ENCODE measurements at regions not wholly inside any gene's neighbourhood (a gene's known extent, or its start where the extent isn't known, plus 50 kb on each side); places are given as distances from the start of the nearest gene placed in this dataset.

- TF ChIP-seq TAF1 (IDR thresholded peaks at IDR 0.05; ENCODE audit: borderline replicate concordance, low read depth, low read length) (no peak), POLR2A (IDR thresholded peaks at IDR 0.05; ENCODE audit: low read depth, low read length) (no peak), POLR2AphosphoS5 (IDR thresholded peaks at IDR 0.05; ENCODE audit: low read depth, low read length) (no peak)
- no peak for DNase-seq (ENCODE audit: insufficient read length)
- FAIRE-seq, result no peak
Measured at GRCh38 chr13:74883834-74884233, 598.1 kb downstream of the TBC1D4 start.

DNA sequence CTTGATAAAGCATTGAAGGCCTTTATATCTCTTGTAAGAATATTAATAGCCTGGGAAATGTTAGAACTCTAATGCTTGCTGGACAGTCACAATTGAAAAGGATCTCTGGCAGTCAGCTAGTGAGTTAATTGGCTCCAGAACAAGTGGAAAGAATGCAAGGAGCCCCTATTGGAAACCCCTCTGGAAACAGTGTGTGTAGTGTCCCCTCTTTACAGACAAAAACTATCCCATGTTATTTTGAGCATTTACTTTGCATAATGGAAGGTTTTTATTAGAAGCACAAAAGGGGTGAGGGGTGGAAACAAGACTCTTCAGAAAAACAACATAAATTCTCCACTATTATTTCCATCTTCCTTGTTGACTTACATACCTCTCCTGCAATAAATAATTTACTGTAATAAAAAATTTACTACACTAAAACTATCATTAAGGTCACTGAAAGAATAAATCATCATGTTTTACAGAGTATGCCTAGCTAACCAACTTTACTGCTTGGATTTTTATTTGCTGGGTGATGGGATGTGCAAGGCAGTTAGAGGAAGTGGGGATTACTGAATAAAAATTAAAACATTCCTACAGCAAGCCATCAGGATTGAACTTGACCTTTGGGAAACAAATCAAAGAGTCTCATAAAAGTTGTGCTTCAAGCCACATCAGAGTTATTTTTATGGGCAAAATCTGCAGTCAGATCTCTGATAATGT is 610.4 kb downstream of the TBC1D4 start:
- no peak for TF ChIP-seq TAF1 (IDR thresholded peaks at IDR 0.05; ENCODE audit: borderline replicate concordance, low read depth, low read length)
- TF ChIP-seq POLR2A (IDR thresholded peaks at IDR 0.05; ENCODE audit: low read depth, low read length), result no peak
- no peak for TF ChIP-seq POLR2AphosphoS5 (IDR thresholded peaks at IDR 0.05; ENCODE audit: low read depth, low read length)
- no peak for DNase-seq (ENCODE audit: insufficient read length)
- no peak for FAIRE-seq

DNA sequence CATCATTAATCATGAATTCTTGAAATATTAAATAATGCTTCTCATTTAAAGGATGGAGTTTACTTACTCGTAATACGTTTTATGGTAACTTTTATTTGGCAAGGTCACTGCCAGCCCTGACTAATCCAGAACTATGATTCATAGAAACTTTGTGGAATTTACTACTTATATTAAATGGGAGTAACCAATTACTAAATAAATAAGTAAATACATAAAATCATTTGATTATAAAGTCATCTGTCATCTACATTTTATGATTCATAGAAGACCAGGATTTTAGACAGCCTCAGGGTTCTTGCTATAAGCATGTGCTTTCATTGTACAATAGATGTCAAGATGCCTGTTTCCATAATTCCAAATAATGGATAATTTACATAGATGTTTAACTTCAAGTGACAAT is 611.1 kb downstream of the TBC1D4 start:
- no peak for FAIRE-seq
- TF ChIP-seq POLR2A (IDR thresholded peaks at IDR 0.05; ENCODE audit: low read depth, low read length) (no peak), POLR2AphosphoS5 (IDR thresholded peaks at IDR 0.05; ENCODE audit: low read depth, low read length) (no peak), TAF1 (IDR thresholded peaks at IDR 0.05; ENCODE audit: borderline replicate concordance, low read depth, low read length) (no peak)
- DNase-seq (ENCODE audit: insufficient read length), result no peak

DNA sequence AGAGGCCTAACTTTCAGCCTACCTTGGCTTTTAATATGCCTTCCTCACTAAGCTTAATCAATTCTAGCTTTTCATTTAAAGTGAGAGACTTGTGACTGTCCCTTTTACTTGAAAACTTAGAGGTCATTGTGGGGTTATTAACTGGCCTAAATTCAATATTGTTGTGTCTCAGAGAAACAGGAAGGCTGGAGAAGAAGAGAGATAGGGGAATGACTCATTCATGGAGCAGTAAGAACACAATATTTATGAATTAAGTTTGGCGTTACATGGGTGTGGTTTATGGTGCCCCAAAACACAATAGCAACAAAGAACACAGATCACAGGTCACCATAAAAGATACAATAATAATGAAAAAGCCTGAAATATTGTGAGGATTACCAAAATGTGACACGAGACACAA is 612.1 kb downstream of the TBC1D4 start:
- no peak for TF ChIP-seq POLR2AphosphoS5 (IDR thresholded peaks at IDR 0.05; ENCODE audit: low read depth, low read length)
- TF ChIP-seq POLR2A (IDR thresholded peaks at IDR 0.05; ENCODE audit: low read depth, low read length), result no peak
- no peak for TF ChIP-seq TAF1 (IDR thresholded peaks at IDR 0.05; ENCODE audit: borderline replicate concordance, low read depth, low read length)
- DNase-seq (ENCODE audit: insufficient read length) (no peak), FAIRE-seq (no peak)

GRCh38 chr13:74868049-74868448 is 613.9 kb downstream of the TBC1D4 start:
- no peak for FAIRE-seq

GRCh38 chr13:74867460-74867859 is 614.5 kb downstream of the TBC1D4 start:
- TF ChIP-seq TAF1 (IDR thresholded peaks at IDR 0.05; ENCODE audit: borderline replicate concordance, low read depth, low read length) (no peak), POLR2AphosphoS5 (IDR thresholded peaks at IDR 0.05; ENCODE audit: low read depth, low read length) (no peak), POLR2A (IDR thresholded peaks at IDR 0.05; ENCODE audit: low read depth, low read length) (no peak)
- FAIRE-seq, result no peak
- no peak for DNase-seq (ENCODE audit: insufficient read length)

More at GRCh38 chr13:74868049-74868448, 613.9 kb downstream of the TBC1D4 start:
- no peak for TF ChIP-seq POLR2AphosphoS5 (IDR thresholded peaks at IDR 0.05; ENCODE audit: low read depth, low read length)
- no peak for TF ChIP-seq TAF1 (IDR thresholded peaks at IDR 0.05; ENCODE audit: borderline replicate concordance, low read depth, low read length)
- TF ChIP-seq POLR2A (IDR thresholded peaks at IDR 0.05; ENCODE audit: low read depth, low read length), result no peak
- no peak for DNase-seq (ENCODE audit: insufficient read length)

- FAIRE-seq (no peak), DNase-seq (ENCODE audit: insufficient read length) (no peak)
- TF ChIP-seq TAF1 (IDR thresholded peaks at IDR 0.05; ENCODE audit: borderline replicate concordance, low read depth, low read length), result no peak
- no peak for TF ChIP-seq POLR2A (IDR thresholded peaks at IDR 0.05; ENCODE audit: low read depth, low read length)
- no peak for TF ChIP-seq POLR2AphosphoS5 (IDR thresholded peaks at IDR 0.05; ENCODE audit: low read depth, low read length)
Measured at GRCh38 chr13:74866101-74866500, 615.9 kb downstream of the TBC1D4 start.

- no peak for DNase-seq (ENCODE audit: insufficient read length)
- FAIRE-seq, result no peak
- TF ChIP-seq POLR2AphosphoS5 (IDR thresholded peaks at IDR 0.05; ENCODE audit: low read depth, low read length), result no peak
- TF ChIP-seq POLR2A (IDR thresholded peaks at IDR 0.05; ENCODE audit: low read depth, low read length), result no peak
- TF ChIP-seq TAF1 (IDR thresholded peaks at IDR 0.05; ENCODE audit: borderline replicate concordance, low read depth, low read length), result no peak
Measured at GRCh38 chr13:74865656-74866055, 616.3 kb downstream of the TBC1D4 start.

GRCh38 chr13:74860789-74861188 is 621.2 kb downstream of the TBC1D4 start:
- FAIRE-seq (no peak), DNase-seq (ENCODE audit: insufficient read length) (no peak)
- TF ChIP-seq TAF1 (IDR thresholded peaks at IDR 0.05; ENCODE audit: borderline replicate concordance, low read depth, low read length) (no peak), POLR2A (IDR thresholded peaks at IDR 0.05; ENCODE audit: low read depth, low read length) (no peak), POLR2AphosphoS5 (IDR thresholded peaks at IDR 0.05; ENCODE audit: low read depth, low read length) (no peak)

- no peak for FAIRE-seq
- no peak for TF ChIP-seq POLR2AphosphoS5 (IDR thresholded peaks at IDR 0.05; ENCODE audit: low read depth, low read length)
- no peak for TF ChIP-seq TAF1 (IDR thresholded peaks at IDR 0.05; ENCODE audit: borderline replicate concordance, low read depth, low read length)
- TF ChIP-seq POLR2A (IDR thresholded peaks at IDR 0.05; ENCODE audit: low read depth, low read length), result no peak
- no peak for DNase-seq (ENCODE audit: insufficient read length)
Measured at GRCh38 chr13:74850893-74851292, 631.1 kb downstream of the TBC1D4 start.

GRCh38 chr13:74847966-74848365 is 634.0 kb downstream of the TBC1D4 start:
- FAIRE-seq (no peak), DNase-seq (ENCODE audit: insufficient read length) (no peak)
- no peak for TF ChIP-seq POLR2AphosphoS5 (IDR thresholded peaks at IDR 0.05; ENCODE audit: low read depth, low read length)
- no peak for TF ChIP-seq POLR2A (IDR thresholded peaks at IDR 0.05; ENCODE audit: low read depth, low read length)
- no peak for TF ChIP-seq TAF1 (IDR thresholded peaks at IDR 0.05; ENCODE audit: borderline replicate concordance, low read depth, low read length)

DNA sequence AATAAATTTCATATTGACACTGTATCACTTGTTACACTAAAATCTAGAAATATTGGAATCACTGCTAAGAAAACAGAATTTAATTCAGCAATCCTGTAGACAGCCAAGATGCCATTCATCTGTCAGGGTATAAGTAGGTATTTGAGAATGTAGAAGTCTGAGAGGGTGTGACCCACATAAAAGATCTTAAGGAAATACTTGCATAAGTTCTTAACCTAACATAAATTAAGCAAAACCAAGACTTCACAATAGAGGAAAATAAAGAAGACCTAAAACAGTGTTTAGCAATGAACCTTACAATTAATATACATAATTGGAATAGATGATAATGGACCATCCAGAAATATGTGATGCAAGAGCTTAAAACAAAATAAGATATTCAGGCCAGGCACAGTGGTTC is 636.2 kb downstream of the TBC1D4 start:
- TF ChIP-seq TAF1 (IDR thresholded peaks at IDR 0.05; ENCODE audit: borderline replicate concordance, low read depth, low read length) (no peak), POLR2AphosphoS5 (IDR thresholded peaks at IDR 0.05; ENCODE audit: low read depth, low read length) (no peak), POLR2A (IDR thresholded peaks at IDR 0.05; ENCODE audit: low read depth, low read length) (no peak)
- DNase-seq (ENCODE audit: insufficient read length) (no peak), FAIRE-seq (no peak)

Data from GM12892 (cell line).